GM23248 (cell line): ENCODE measurements at regions not wholly inside any gene's neighbourhood (a gene's known extent, or its start where the extent isn't known, plus 50 kb on each side); places are given as distances from the start of the nearest gene placed in this dataset.

Experiments used
- DNase-seq: peaks from one replicate; pipeline ENCODE4 v3.0.0-alpha.2; 2015
- H2AFZ ChIP-seq: fragments of 200-600 bp; sonication (generic); 2 replicates; pipeline ENCODE4 v1.6.1; 2016; ENCODE audit warnings: antibody characterized with exemption
- H3F3A ChIP-seq: fragments of 200-600 bp; sonication (generic); 2 replicates; pipeline ENCODE4 v1.6.1; 2016; ENCODE audit warnings: mild to moderate bottlenecking, antibody characterized with exemption, mixed run types; ENCODE audit not compliant: insufficient read depth
- H3K27ac ChIP-seq: fragments of 200-600 bp; sonication (generic); 2 replicates; pipeline ENCODE4 v1.5.1; 2016; ENCODE audit warnings: mild to moderate bottlenecking
- H3K27me3 ChIP-seq: fragments of 200-600 bp; sonication (generic); replicated peaks from 2 replicates; pipeline ENCODE4 v1.6.1; 2016; ENCODE audit warnings: mild to moderate bottlenecking; ENCODE audit not compliant: insufficient read depth
- H3K36me3 ChIP-seq: fragments of 200-600 bp; sonication (generic); 2 replicates; pipeline ENCODE4 v1.6.1; 2016; ENCODE audit warnings: low read depth, mild to moderate bottlenecking
- H3K4me1 ChIP-seq: fragments of 200-600 bp; sonication (generic); 2 replicates; pipeline ENCODE4 v1.6.1; 2016; ENCODE audit warnings: mild to moderate bottlenecking; ENCODE audit not compliant: insufficient read depth
- H3K4me2 ChIP-seq: fragments of 200-600 bp; sonication (generic); one replicate; pipeline ENCODE4 v1.6.1; 2016; ENCODE audit warnings: mild to moderate bottlenecking; ENCODE audit not compliant: unreplicated experiment
- H3K4me3 ChIP-seq: fragments of 200-600 bp; sonication (generic); 2 replicates; pipeline ENCODE4 v1.5.1; 2016; ENCODE audit warnings: mild to moderate bottlenecking
- H3K79me2 ChIP-seq: fragments of 200-600 bp; sonication (generic); 2 replicates; pipeline ENCODE4 v1.6.1; 2016; ENCODE audit warnings: mild to moderate bottlenecking; ENCODE audit not compliant: insufficient read depth
- H3K9ac ChIP-seq: fragments of 200-600 bp; sonication (generic); 2 replicates; pipeline ENCODE4 v1.6.1; 2016; ENCODE audit warnings: mild to moderate bottlenecking
- H3K9me2 ChIP-seq: fragments of 200-600 bp; sonication (generic); 2 replicates; pipeline ENCODE4 v1.6.1; 2016; ENCODE audit warnings: mixed run types, mild to moderate bottlenecking, moderate library complexity; ENCODE audit not compliant: insufficient read depth
- H3K9me3 ChIP-seq: fragments of 200-600 bp; sonication (generic); one replicate; pipeline ENCODE4 v1.6.1; 2017; ENCODE audit warnings: low read depth
- H4K20me1 ChIP-seq: fragments of 200-600 bp; sonication (generic); 2 replicates; pipeline ENCODE4 v1.6.0; 2016; ENCODE audit not compliant: insufficient read depth
- EZH2 ChIP-seq: fragments of 200-600 bp; sonication (generic); IDR thresholded peaks from 2 replicates; pipeline ENCODE4 v1.6.1; 2018; ENCODE audit warnings: antibody characterized with exemption, mild to moderate bottlenecking; ENCODE audit not compliant: insufficient read depth, poor library complexity, severe bottlenecking
- EZH2phosphoT487 ChIP-seq: fragments of 200-600 bp; sonication (generic); IDR thresholded peaks from 2 replicates; pipeline ENCODE4 v1.6.1; 2018; ENCODE audit warnings: antibody characterized with exemption, moderate library complexity, mild to moderate bottlenecking, low read depth; ENCODE audit not compliant: insufficient read depth
- WGBS, 2 experiments: methylation state at CpG; one replicate each; pipeline ENCODE4 v1.1.6; 2015 to 2017; ENCODE audit warnings: low lambda C conversion rate in 2 of 2, low coverage in 1 of 2; ENCODE audit errors: missing lambda C conversion rate in 2 of 2; 5-methylcytosine and 5-hydroxymethylcytosine counted together
- in situ Hi-C: fragments of 300-500 bp; cut with MboI; formaldehyde crosslinking; loops from 2 replicates; pipeline ENCODE4 v1.15.0; 2020

DNA sequence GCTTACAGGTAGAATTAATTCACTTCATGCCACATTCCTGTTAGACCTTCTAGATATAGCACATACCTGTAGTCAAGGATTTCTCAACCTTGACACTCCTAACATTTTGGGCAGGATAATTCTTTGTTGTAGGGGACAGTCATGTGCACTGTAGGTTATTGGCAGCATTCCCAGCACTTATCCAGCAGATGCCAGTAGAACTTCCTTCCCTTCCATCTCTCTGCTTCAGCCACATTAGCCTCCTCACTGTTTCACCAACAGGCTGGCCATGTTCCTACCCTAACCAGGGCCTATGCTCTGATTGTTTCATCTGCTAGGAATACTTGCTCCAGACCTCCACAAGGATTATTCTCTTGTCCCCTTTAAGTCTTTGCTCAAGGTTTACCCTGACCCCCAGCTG, 68.0 kb upstream of the STAC start:
- Histone ChIP-seq H3K4me3 (no peak overlapping the region), H3K27me3 (no peaks in the 10 kb centered on the region), H3K9ac (no peak overlapping the region), H3K4me1 (no peaks in the 10 kb centered on the region), H4K20me1 (no peaks in the 10 kb centered on the region), H3K79me2 (no peaks in the 10 kb centered on the region), H3F3A (no peaks in the 10 kb centered on the region), H3K4me2 (no peak overlapping the region), H3K36me3 (no peaks in the 10 kb centered on the region), H3K9me2 (no peaks in the 10 kb centered on the region), H2AFZ (no peak overlapping the region), H3K9me3 (no peaks in the 10 kb centered on the region), H3K27ac (no peak overlapping the region)
- no peak for TF ChIP-seq EZH2phosphoT487
- no peak for DNase-seq
- in situ Hi-C loops = no loop called here

DNA sequence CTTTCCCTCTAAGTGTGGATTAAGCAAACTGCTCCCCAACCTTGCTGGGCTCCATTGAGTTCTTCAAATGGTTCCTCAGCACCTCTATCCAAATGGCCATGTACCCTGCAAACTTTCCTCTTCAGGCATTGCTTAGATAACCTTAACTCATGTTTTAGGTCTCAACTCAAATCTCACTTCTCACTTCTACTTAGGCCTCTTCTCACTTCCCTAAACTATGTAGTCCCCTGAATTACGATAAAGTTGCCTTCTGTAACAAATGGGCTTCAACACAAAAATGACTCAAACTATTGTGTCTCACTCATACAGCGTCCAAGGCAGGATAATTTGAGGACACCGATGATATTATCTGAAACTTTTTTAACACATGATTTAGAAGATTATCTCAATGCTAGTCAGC, 62.4 kb upstream of the STAC start:
- Histone ChIP-seq H3K27ac (no peak overlapping the region), H3K79me2 (no peaks in the 10 kb centered on the region), H3K4me2 (no peak overlapping the region), H3K9me2 (no peaks in the 10 kb centered on the region), H3K36me3 (no peaks in the 10 kb centered on the region), H3K9me3 (no peaks in the 10 kb centered on the region), H3F3A (no peaks in the 10 kb centered on the region), H4K20me1 (no peaks in the 10 kb centered on the region), H3K27me3 (no peaks in the 10 kb centered on the region; the same call in 1 of the 2 replicates), H3K9ac (no peak overlapping the region), H3K4me1 (no peaks in the 10 kb centered on the region), H2AFZ (no peak overlapping the region), H3K4me3 (no peak overlapping the region)
- no peak for TF ChIP-seq EZH2phosphoT487
- no peak for TF ChIP-seq EZH2
- in situ Hi-C loops = no loop called here
- no peak for DNase-seq
- 4 to 6% methylated on average over 3 of the region's 3 CpGs for WGBS, 2 experiments

DNA sequence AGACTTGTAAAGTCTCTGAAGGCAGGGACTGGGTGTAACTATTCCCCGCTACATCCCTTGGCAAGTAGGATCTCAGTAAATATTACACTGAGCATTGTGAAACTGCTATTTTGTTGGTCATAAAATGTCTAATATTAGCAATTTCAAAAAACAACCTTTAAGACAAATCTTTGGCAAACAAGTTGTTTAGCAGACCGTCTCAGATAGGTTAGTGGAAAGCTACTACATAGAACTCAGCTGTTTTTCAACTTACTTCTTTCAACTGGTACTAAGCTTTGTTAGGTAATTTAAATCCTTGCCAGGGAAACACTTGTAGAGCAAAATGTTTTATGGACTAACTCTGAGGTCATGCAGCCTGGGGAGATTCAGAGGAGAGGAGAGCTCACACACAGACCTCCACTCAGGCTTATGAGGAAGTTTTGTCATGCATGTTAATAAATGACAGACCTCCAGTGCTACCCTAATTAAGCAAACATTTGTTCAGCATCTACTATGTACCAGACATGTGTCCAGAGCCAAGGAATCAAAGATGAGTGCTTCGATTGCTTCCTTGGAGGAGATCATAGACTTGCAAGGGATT, 61.6 kb upstream of the STAC start:
- TF ChIP-seq EZH2 (no peak), EZH2phosphoT487 (no peak)
- no peak overlapping the region for H3K27ac ChIP-seq
- H3K4me2 ChIP-seq = no peak overlapping the region
- H3K27me3 ChIP-seq = no peaks in the 10 kb centered on the region; the same call in 1 of the 2 replicates
- H3F3A ChIP-seq = no peaks in the 10 kb centered on the region
- no peaks in the 10 kb centered on the region for H3K36me3 ChIP-seq
- H3K9me2 ChIP-seq = no peaks in the 10 kb centered on the region
- no peak overlapping the region for H3K4me3 ChIP-seq
- H3K9me3 ChIP-seq = no peaks in the 10 kb centered on the region
- no peak for DNase-seq
- WGBS, 2 experiments = 19 to 22% methylated on average over 3 of the region's 3 CpGs
- no peaks in the 10 kb centered on the region for H3K4me1 ChIP-seq
- no peak overlapping the region for H3K9ac ChIP-seq
- no peaks in the 10 kb centered on the region for H3K79me2 ChIP-seq
- H4K20me1 ChIP-seq = no peaks in the 10 kb centered on the region
- no peak overlapping the region for H2AFZ ChIP-seq
- in situ Hi-C loops = no loop called here

DNA sequence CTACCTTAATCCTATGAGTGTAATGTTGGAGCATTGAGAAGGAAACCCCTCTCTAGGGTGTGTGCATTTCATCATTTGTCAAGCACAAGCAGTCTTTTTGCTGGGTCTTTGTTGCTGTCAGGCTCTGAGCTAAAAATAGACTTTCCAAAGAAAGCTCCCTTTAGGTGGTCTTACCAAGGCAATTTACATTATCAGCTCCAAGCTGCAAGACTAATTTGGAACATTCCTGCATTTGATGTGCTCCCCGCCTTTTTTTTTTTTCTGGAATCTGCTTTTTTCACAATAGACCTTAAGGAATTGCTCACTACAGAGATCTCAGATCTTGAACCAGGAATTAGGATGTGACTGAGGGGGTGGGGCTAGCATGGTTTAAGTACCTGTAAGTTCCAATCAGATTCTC, 60.6 kb upstream of the STAC start:
- no peak for DNase-seq
- Histone ChIP-seq H3K27me3 (no peaks in the 10 kb centered on the region; the same call in 1 of the 2 replicates), H2AFZ (no peak overlapping the region), H3K36me3 (no peaks in the 10 kb centered on the region), H3K4me2 (no peak overlapping the region), H3K9me2 (no peaks in the 10 kb centered on the region), H3K9me3 (no peaks in the 10 kb centered on the region), H3K4me1 (no peaks in the 10 kb centered on the region), H3K27ac (no peak overlapping the region), H3K9ac (no peak overlapping the region), H3K79me2 (no peaks in the 10 kb centered on the region), H4K20me1 (no peaks in the 10 kb centered on the region), H3F3A (no peaks in the 10 kb centered on the region), H3K4me3 (no peak overlapping the region)
- TF ChIP-seq EZH2 = no peak
- no peak for TF ChIP-seq EZH2phosphoT487
- WGBS, 2 experiments = 48 to 50% methylated on average over 1 of the region's 1 CpG
- in situ Hi-C loops = no loop called here
